AG09309 (cell line): ENCODE measurements at regions not wholly inside any gene's neighbourhood (a gene's known extent, or its start where the extent isn't known, plus 50 kb on each side); places are given as distances from the start of the nearest gene placed in this dataset.

Experiments used
- DNase-seq: peaks from one replicate; pipeline ENCODE4 v3.0.0-alpha.2; 2010; ENCODE audit warnings: low read depth
- H3K4me3 ChIP-seq: 2 replicates; pipeline ENCODE4 v1.5.1; 2011; ENCODE audit warnings: mild to moderate bottlenecking, low read depth, low read length, moderate library complexity; ENCODE audit not compliant: control insufficient read depth
- CTCF ChIP-seq: IDR thresholded peaks from 2 replicates; pipeline ENCODE4 v1.5.1; 2011; ENCODE audit warnings: mild to moderate bottlenecking, low read depth, low read length, inconsistent platforms; ENCODE audit not compliant: insufficient read depth, control insufficient read depth; ENCODE audit errors: missing control alignments

DNA sequence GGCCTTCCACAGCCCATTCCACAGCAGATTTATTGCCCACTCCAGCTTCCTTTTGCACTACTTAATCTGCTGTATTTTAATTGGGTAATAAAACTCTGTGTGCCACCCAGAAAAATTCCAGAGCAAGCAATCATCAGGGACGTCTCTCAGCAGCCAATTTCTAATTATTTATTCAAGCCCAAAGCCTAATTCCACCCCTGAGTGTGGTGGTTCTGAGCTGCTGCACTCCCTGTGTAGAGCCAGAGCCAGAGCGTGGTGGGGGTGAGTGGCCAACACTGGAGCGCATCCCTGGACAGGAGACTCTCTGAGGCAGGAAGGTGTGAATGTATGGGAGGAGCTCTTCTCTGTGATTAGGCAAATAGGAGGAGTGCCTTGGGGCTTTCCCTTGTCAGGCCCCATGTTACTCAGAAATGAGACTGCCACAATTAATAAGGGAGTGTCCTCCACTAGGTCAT, 66.1 kb downstream of the CD24 start:
- H3K4me3 ChIP-seq: no peak overlapping the region
- TF ChIP-seq CTCF: no peak
- no peak for DNase-seq

DNA sequence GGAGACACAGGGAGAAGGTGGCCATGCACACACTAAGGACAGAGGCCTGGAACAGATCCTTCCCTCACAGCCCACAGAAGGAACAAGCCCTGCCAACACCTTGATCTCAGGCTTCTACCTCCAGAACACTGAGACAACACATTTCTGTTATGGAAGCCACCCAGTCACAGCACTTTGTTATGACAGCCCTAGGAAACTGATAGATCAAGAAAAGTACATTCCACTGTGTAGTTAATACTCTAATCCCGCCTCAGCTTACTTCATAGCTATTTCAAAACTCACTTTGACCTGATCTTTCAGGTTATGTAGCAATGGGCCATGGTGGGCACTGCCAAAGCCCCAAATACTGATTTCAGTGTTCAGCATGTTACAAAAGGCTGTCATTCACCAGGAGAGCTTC, 66.8 kb downstream of the CD24 start:
- H3K4me3 ChIP-seq: no peak overlapping the region
- no peak for DNase-seq
- no peak for TF ChIP-seq CTCF

GRCh38 chr6:106906232-106906631, 68.3 kb downstream of the CD24 start:
- H3K4me3 ChIP-seq: no peak overlapping the region
- TF ChIP-seq CTCF: no peak
- DNase-seq: no peak

GRCh38 chr6:106903299-106903698, 71.2 kb downstream of the CD24 start:
- no peak overlapping the region for H3K4me3 ChIP-seq
- no peak for TF ChIP-seq CTCF
- no peak for DNase-seq

DNA sequence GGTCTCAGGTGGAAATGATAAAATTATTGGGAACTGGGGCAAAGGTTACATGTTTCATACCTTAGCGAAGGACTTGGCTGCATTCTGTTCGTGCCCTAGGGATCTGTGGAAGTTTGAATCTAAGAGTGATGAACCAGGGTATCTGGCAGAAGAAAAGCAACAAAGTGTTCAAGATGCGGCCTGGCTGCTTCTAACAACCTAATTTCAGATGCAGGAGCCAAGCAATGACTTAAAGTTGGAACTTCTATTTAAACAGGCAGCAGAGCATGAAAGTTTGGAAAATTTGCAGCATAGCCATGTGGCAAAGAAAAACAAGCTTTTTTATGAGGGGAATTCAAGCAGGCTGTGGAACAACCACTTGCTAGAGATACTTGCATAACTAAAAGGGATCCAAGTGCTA, 73.5 kb downstream of the CD24 start:
- TF ChIP-seq CTCF: no peak
- DNase-seq: no peak
- H3K4me3 ChIP-seq: no peak overlapping the region

- TF ChIP-seq CTCF: no peak
- DNase-seq: no peak
Measured at GRCh38 chr6:106899697-106900096, 74.8 kb downstream of the CD24 start.

DNA sequence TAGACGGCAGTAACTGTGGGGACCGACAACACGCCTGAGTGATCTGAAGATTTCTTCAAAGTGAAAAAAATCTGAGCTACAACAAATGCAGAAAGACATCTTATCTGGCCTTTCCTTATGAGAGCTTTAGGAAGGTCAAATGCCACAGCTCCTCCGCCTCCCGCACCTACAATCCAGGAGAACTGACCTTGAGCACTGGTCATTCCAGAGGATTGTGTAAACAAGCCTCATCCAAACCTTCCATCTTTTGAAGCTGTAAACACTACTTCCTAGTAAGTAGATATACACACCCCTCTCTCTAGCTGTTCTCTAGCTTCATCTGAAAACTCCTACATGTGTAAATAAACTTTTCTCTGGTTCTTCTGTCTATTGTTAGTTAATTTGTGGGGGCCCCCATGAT, 76.9 kb downstream of the CD24 start:
- no peak for TF ChIP-seq CTCF
- no peak for DNase-seq
- no peak overlapping the region for H3K4me3 ChIP-seq

More at GRCh38 chr6:106899697-106900096, 74.8 kb downstream of the CD24 start:
- H3K4me3 ChIP-seq: no peak overlapping the region
